ENCODE measurements at regions not wholly inside any gene's neighbourhood (a gene's known extent, or its start where the extent isn't known, plus 50 kb on each side); places are given as distances from the start of the nearest gene placed in this dataset.

- POLR2A ChIA-PET, result no interaction called here
- BruUV-seq (replicated peaks), result no TSS peak
These were observed 55.4 kb upstream of the LRP8 start for GRCh38 chr1:53383136-53383870.

More at GRCh38 chr1:53383136-53383870, 55.4 kb upstream of the LRP8 start:
- dilution Hi-C loops (cut with MboI; ENCODE audit: extremely low pct_ligation_motif_present, low sequenced_read_pairs), result no loop called here
- FAIRE-seq (no peak), DNase-seq (ENCODE audit: low read depth, low spot score) (no peak)
- no peak overlapping the region for H3K27ac ChIP-seq (ENCODE audit: insufficient read depth, low read depth, low read length)
- H3K27me3 ChIP-seq (ENCODE audit: control insufficient read depth in 2 of 2, insufficient read depth in 2 of 2, low read length in 2 of 2), result peaks cover 7 to 15% of the 10 kb centered on the region in 2 experiments
- H4K20me1 ChIP-seq (replicated peaks; ENCODE audit: control insufficient read depth, extremely low read depth, insufficient read depth, low read length), result no peaks in the 10 kb centered on the region
- no peaks in the 10 kb centered on the region for H3K9me3 ChIP-seq (replicated peaks; ENCODE audit: control insufficient read depth, insufficient read depth, low read length)
- H3K9me1 ChIP-seq (replicated peaks; ENCODE audit: control insufficient read depth, extremely low read depth, insufficient read depth, low read length), result no peaks in the 10 kb centered on the region
- no peak overlapping the region for H3K4me3 ChIP-seq (replicated peaks in 1 of 3; ENCODE audit: insufficient read depth in 1 of 3, low read depth in 1 of 3, low read length in 3 of 3)
- H3K4me1 ChIP-seq (ENCODE audit: control insufficient read depth, extremely low read depth, insufficient read depth, low read length), result no peaks in the 10 kb centered on the region
- H3K9ac ChIP-seq (replicated peaks; ENCODE audit: extremely low read depth, insufficient read depth, low read length), result no peak overlapping the region
- CTCF ChIA-PET, result interaction anchor here (0.9 to 1.8 kb wide), 3 partner anchors 10 to 105 kb away, joined by 3 to 9 read pairs (median 5); no protein-coding TSS in a partner anchor
- TF ChIP-seq POLR2A (IDR thresholded peaks at IDR 0.05; ENCODE audit: low read depth, low read length), result no peak
- no peak for TF ChIP-seq CTCF (IDR thresholded peaks at IDR 0.05; ENCODE audit: extremely low read depth in 1 of 2, insufficient read depth in 1 of 2, low read depth in 1 of 2, low read length in 2 of 2)
- TF ChIP-seq POLR2AphosphoS5 (IDR thresholded peaks at IDR 0.05; ENCODE audit: insufficient read depth, low read depth, low read length), result no peak
- TF ChIP-seq MYC (IDR thresholded peaks at IDR 0.05; ENCODE audit: low read depth, low read length), result no peak
- no peak for TF ChIP-seq GATA2 (IDR thresholded peaks at IDR 0.05; ENCODE audit: insufficient read depth, insufficient read length, low read depth, low read length)
- TF ChIP-seq FOS (IDR thresholded peaks at IDR 0.05; ENCODE audit: borderline replicate concordance, insufficient read depth, low read length), result no peak
- no peak for TF ChIP-seq EZH2 (IDR thresholded peaks at IDR 0.05; ENCODE audit: borderline replicate concordance, low read depth, low read length, severe bottlenecking)
- no peak for TF ChIP-seq JUN (IDR thresholded peaks at IDR 0.05; ENCODE audit: borderline replicate concordance, insufficient read depth, insufficient read length, low read depth)
- TF ChIP-seq MAX (IDR thresholded peaks at IDR 0.05; ENCODE audit: insufficient read depth, insufficient read length), result no peak
- H3K4me2 ChIP-seq (ENCODE audit: insufficient read depth, low read length), result no peak overlapping the region
- H3K36me3 ChIP-seq (ENCODE audit: control insufficient read depth in 2 of 2, extremely low read depth in 1 of 2, insufficient read depth in 2 of 2, low read length in 2 of 2), result no peaks in the 10 kb centered on the region
- H3K79me2 ChIP-seq (ENCODE audit: control insufficient read depth, insufficient read depth, low read length), result no peaks in the 10 kb centered on the region
- H2AFZ ChIP-seq (ENCODE audit: low read depth, low read length), result no peak overlapping the region
- intact Hi-C loops (cut with micrococcal nuclease), result no loop called here

All from endothelial cell of umbilical vein (primary cell).